ENCODE measurements at regions not wholly inside any gene's neighbourhood (a gene's known extent, or its start where the extent isn't known, plus 50 kb on each side); places are given as distances from the start of the nearest gene placed in this dataset.

GRCh38 chr10:58010073-58010702 lies 257.5 kb downstream of the IPMK start:
- no peak for TF ChIP-seq CTCF (IDR thresholded peaks at IDR 0.05)
- TF ChIP-seq ZFX (IDR thresholded peaks at IDR 0.05; ENCODE audit: borderline replicate concordance), result no peak

Measured in 22Rv1 (cell line).